ENCODE measurements at regions not wholly inside any gene's neighbourhood (a gene's known extent, or its start where the extent isn't known, plus 50 kb on each side); places are given as distances from the start of the nearest gene placed in this dataset.

GRCh38 chr19:28730791-28731512 is 482.0 kb downstream of the UQCRFS1 start:
- no peak for DNase-seq (ENCODE audit: low spot score)
- no peak for TF ChIP-seq CTCF (IDR thresholded peaks at IDR 0.05)
- Histone ChIP-seq H3K27ac (no peak overlapping the region), H3K4me3 (no peak overlapping the region)

GRCh38 chr19:28727480-28728159 is 485.3 kb downstream of the UQCRFS1 start:
- H3K27ac ChIP-seq: no peak overlapping the region
- no peak for DNase-seq (ENCODE audit: low spot score)
- TF ChIP-seq CTCF (IDR thresholded peaks at IDR 0.05): no peak
- H3K4me3 ChIP-seq: no peak overlapping the region

GRCh38 chr19:28726533-28727479 is 486.1 kb downstream of the UQCRFS1 start:
- Histone ChIP-seq H3K27ac (no peak overlapping the region), H3K4me3 (no peak overlapping the region)
- no peak for TF ChIP-seq CTCF (IDR thresholded peaks at IDR 0.05)
- no peak for DNase-seq (ENCODE audit: low spot score)

DNA sequence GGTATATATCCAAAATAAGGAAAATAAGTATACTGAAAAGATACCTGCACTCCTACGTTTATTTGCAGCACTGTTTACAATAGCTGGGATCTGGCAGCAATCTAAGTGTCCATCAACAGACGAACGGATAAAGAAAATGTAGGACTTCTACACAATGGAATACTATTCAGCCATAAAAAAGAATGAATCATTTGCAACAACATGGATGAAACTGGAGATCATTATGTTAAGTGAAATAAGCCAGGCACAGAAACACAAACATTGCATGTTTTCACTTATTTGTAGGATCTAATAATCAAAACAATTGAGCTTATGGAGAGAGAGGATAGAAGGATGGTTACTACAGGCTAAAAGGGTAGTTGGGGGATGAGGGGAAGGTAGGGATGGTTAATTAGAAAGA is 494.0 kb downstream of the UQCRFS1 start:
- TF ChIP-seq CTCF (IDR thresholded peaks at IDR 0.05): no peak
- no peak for DNase-seq (ENCODE audit: low spot score)
- Histone ChIP-seq H3K4me3 (no peak overlapping the region), H3K27ac (no peak overlapping the region)

DNA sequence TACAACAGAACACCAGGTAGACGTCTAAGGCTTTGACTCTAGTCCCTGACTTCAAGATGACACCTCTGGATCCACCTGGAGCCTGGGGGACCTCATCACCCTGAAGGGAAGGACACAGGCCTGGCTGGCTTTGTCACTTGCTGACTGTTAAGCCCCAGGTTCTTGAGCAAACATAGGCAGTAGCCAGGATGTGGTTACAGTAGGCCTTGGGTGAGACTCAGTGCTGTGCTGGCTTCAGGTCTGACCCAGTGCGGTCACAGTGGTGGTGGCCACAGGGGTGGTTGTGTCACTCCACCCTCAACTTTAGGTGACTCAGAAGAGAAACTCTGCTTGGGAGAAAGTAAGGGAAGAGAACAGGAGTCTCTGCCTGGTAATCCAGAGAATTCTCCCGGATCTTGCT is 497.8 kb downstream of the UQCRFS1 start:
- no peak for DNase-seq (ENCODE audit: low spot score)
- no peak for TF ChIP-seq CTCF (IDR thresholded peaks at IDR 0.05)
- Histone ChIP-seq H3K27ac (no peak overlapping the region), H3K4me3 (no peak overlapping the region)

- no peak for DNase-seq (ENCODE audit: low spot score)
- no peak for TF ChIP-seq CTCF (IDR thresholded peaks at IDR 0.05)
Observed at GRCh38 chr19:28711411-28711810, 501.5 kb downstream of the UQCRFS1 start.

More at GRCh38 chr19:28711411-28711810, 501.5 kb downstream of the UQCRFS1 start:
- Histone ChIP-seq H3K4me3 (no peak overlapping the region), H3K27ac (no peak overlapping the region)

Data from coronary artery (tissue), 2 donors.